ENCODE measurements at regions not wholly inside any gene's neighbourhood (a gene's known extent, or its start where the extent isn't known, plus 50 kb on each side); places are given as distances from the start of the nearest gene placed in this dataset.
"Not testable (repeated sequence)": the region's sequence is repeated elsewhere in the genome, so short reads cannot be mapped to it uniquely, and the experiment has no call there.

DNA sequence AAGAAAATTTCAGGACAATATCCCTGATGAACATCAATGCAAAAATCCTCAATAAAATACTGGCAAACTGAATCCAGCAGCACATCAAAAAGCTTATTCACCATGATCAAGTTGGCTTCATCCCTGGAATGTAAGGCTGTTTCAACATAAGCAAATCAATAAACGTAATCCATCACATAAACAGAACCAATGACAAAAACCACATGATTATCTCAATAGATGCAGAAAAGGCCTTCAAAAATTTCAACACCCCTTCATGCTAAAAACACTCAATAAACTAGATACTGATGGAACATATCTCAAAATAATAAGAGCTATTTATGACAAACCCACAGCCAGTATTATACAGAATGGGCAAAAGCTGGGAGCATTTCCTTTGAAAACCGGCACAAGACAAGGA lies 177.7 kb downstream of the PCDH18 start:
- not testable (repeated sequence) for TF ChIP-seq CTCF, POLR2A (IDR thresholded peaks at IDR 0.05)

Measured in vagina (tissue), 2 donors.